ENCODE measurements at regions not wholly inside any gene's neighbourhood (a gene's known extent, or its start where the extent isn't known, plus 50 kb on each side); places are given as distances from the start of the nearest gene placed in this dataset.

- no peaks in the 10 kb centered on the region for H3K36me3 ChIP-seq (ENCODE audit: insufficient read depth)
- no peak overlapping the region for H3K4me3 ChIP-seq (ENCODE audit: low read depth, low read length)
- H3K4me1 ChIP-seq (ENCODE audit: insufficient read depth), result peaks cover under 1% of the 10 kb centered on the region
- H3K27ac ChIP-seq (ENCODE audit: low read depth), result no peak overlapping the region
- DNase-seq (ENCODE audit: extremely low spot score), result no peak
- 85% methylated on average over 3 of the region's 3 CpGs for WGBS
Measured at GRCh38 chr5:74310386-74310785, 330.1 kb downstream of the ENC1 start.

GRCh38 chr5:74309050-74309449 lies 331.5 kb downstream of the ENC1 start:
- H3K36me3 ChIP-seq (ENCODE audit: insufficient read depth), result no peaks in the 10 kb centered on the region
- no peak overlapping the region for H3K4me3 ChIP-seq (ENCODE audit: low read depth, low read length)
- no peak overlapping the region for H3K27ac ChIP-seq (ENCODE audit: low read depth)
- H3K4me1 ChIP-seq (ENCODE audit: insufficient read depth), result no peaks in the 10 kb centered on the region
- no peak for DNase-seq (ENCODE audit: extremely low spot score)

GRCh38 chr5:74306845-74307244 lies 333.7 kb downstream of the ENC1 start:
- Histone ChIP-seq H3K36me3 (ENCODE audit: insufficient read depth) (no peaks in the 10 kb centered on the region), H3K27ac (ENCODE audit: low read depth) (no peak overlapping the region), H3K4me3 (ENCODE audit: low read depth, low read length) (no peak overlapping the region), H3K4me1 (ENCODE audit: insufficient read depth) (no peaks in the 10 kb centered on the region)
- 47% methylated on average over 2 of the region's 2 CpGs for WGBS
- no peak for DNase-seq (ENCODE audit: extremely low spot score)

- Histone ChIP-seq H3K27ac (ENCODE audit: low read depth) (no peak overlapping the region), H3K4me1 (ENCODE audit: insufficient read depth) (no peaks in the 10 kb centered on the region), H3K4me3 (ENCODE audit: low read depth, low read length) (no peak overlapping the region), H3K36me3 (ENCODE audit: insufficient read depth) (no peaks in the 10 kb centered on the region)
- DNase-seq (ENCODE audit: extremely low spot score), result no peak
- 83% methylated on average over 1 of the region's 1 CpG for WGBS
Measured at GRCh38 chr5:74304536-74304935, 336.0 kb downstream of the ENC1 start.

- H3K4me1 ChIP-seq (ENCODE audit: insufficient read depth), result no peaks in the 10 kb centered on the region
- no peak for DNase-seq (ENCODE audit: extremely low spot score)
- 97% methylated on average over 3 of the region's 3 CpGs for WGBS
Measured at GRCh38 chr5:74303578-74303977, 336.9 kb downstream of the ENC1 start.

GRCh38 chr5:74301576-74301975 lies 339.0 kb downstream of the ENC1 start:
- Histone ChIP-seq H3K4me1 (ENCODE audit: insufficient read depth) (no peaks in the 10 kb centered on the region), H3K36me3 (ENCODE audit: insufficient read depth) (no peaks in the 10 kb centered on the region), H3K27ac (ENCODE audit: low read depth) (no peak overlapping the region), H3K4me3 (ENCODE audit: low read depth, low read length) (no peak overlapping the region)
- DNase-seq (ENCODE audit: extremely low spot score), result no peak

More at GRCh38 chr5:74303578-74303977, 336.9 kb downstream of the ENC1 start:
- Histone ChIP-seq H3K36me3 (ENCODE audit: insufficient read depth) (no peaks in the 10 kb centered on the region), H3K4me3 (ENCODE audit: low read depth, low read length) (no peak overlapping the region), H3K27ac (ENCODE audit: low read depth) (no peak overlapping the region)

GRCh38 chr5:74300808-74301389 lies 339.6 kb downstream of the ENC1 start:
- no peaks in the 10 kb centered on the region for H3K36me3 ChIP-seq (ENCODE audit: insufficient read depth)
- no peak for DNase-seq (ENCODE audit: extremely low spot score)
- no peak overlapping the region for H3K4me3 ChIP-seq (ENCODE audit: low read depth, low read length)
- 94% methylated on average over 6 of the region's 6 CpGs for WGBS
- H3K4me1 ChIP-seq (ENCODE audit: insufficient read depth), result no peaks in the 10 kb centered on the region
- no peak overlapping the region for H3K27ac ChIP-seq (ENCODE audit: low read depth)

GRCh38 chr5:74299833-74300232 lies 340.7 kb downstream of the ENC1 start:
- no peak overlapping the region for H3K27ac ChIP-seq (ENCODE audit: low read depth)
- no peak overlapping the region for H3K4me3 ChIP-seq (ENCODE audit: low read depth, low read length)
- WGBS, result 91% methylated on average over 2 of the region's 2 CpGs
- no peaks in the 10 kb centered on the region for H3K36me3 ChIP-seq (ENCODE audit: insufficient read depth)
- DNase-seq (ENCODE audit: extremely low spot score), result no peak
- H3K4me1 ChIP-seq (ENCODE audit: insufficient read depth), result no peaks in the 10 kb centered on the region

- H3K36me3 ChIP-seq (ENCODE audit: insufficient read depth), result no peaks in the 10 kb centered on the region
- no peaks in the 10 kb centered on the region for H3K4me1 ChIP-seq (ENCODE audit: insufficient read depth)
- DNase-seq (ENCODE audit: extremely low spot score), result no peak
- 32% methylated on average over 9 of the region's 9 CpGs for WGBS
- no peak overlapping the region for H3K4me3 ChIP-seq (ENCODE audit: low read depth, low read length)
- H3K27ac ChIP-seq (ENCODE audit: low read depth), result peak overlapping the region; percentile 25
Measured at GRCh38 chr5:74296685-74297408, 343.7 kb downstream of the ENC1 start.

- DNase-seq (ENCODE audit: extremely low spot score), result no peak
- WGBS, result 90% methylated on average over 2 of the region's 2 CpGs
- H3K27ac ChIP-seq (ENCODE audit: low read depth), result no peak overlapping the region
Measured at GRCh38 chr5:74295676-74296075, 344.9 kb downstream of the ENC1 start.

GRCh38 chr5:74295141-74295540 lies 345.4 kb downstream of the ENC1 start:
- 98% methylated on average over 3 of the region's 3 CpGs for WGBS
- Histone ChIP-seq H3K27ac (ENCODE audit: low read depth) (no peak overlapping the region), H3K36me3 (ENCODE audit: insufficient read depth) (no peaks in the 10 kb centered on the region), H3K4me1 (ENCODE audit: insufficient read depth) (no peaks in the 10 kb centered on the region), H3K4me3 (ENCODE audit: low read depth, low read length) (no peak overlapping the region)
- no peak for DNase-seq (ENCODE audit: extremely low spot score)

More at GRCh38 chr5:74295676-74296075, 344.9 kb downstream of the ENC1 start:
- Histone ChIP-seq H3K36me3 (ENCODE audit: insufficient read depth) (no peaks in the 10 kb centered on the region), H3K4me1 (ENCODE audit: insufficient read depth) (no peaks in the 10 kb centered on the region), H3K4me3 (ENCODE audit: low read depth, low read length) (no peak overlapping the region)

GRCh38 chr5:74294231-74294705 lies 346.3 kb downstream of the ENC1 start:
- H3K4me1 ChIP-seq (ENCODE audit: insufficient read depth), result no peaks in the 10 kb centered on the region
- DNase-seq (ENCODE audit: extremely low spot score), result no peak
- WGBS, result 75% methylated on average over 6 of the region's 6 CpGs
- H3K27ac ChIP-seq (ENCODE audit: low read depth), result no peak overlapping the region
- H3K4me3 ChIP-seq (ENCODE audit: low read depth, low read length), result no peak overlapping the region
- no peaks in the 10 kb centered on the region for H3K36me3 ChIP-seq (ENCODE audit: insufficient read depth)

- WGBS, result 75% methylated on average over 5 of the region's 5 CpGs
- Histone ChIP-seq H3K4me1 (ENCODE audit: insufficient read depth) (no peaks in the 10 kb centered on the region), H3K27ac (ENCODE audit: low read depth) (no peak overlapping the region), H3K36me3 (ENCODE audit: insufficient read depth) (no peaks in the 10 kb centered on the region), H3K4me3 (ENCODE audit: low read depth, low read length) (no peak overlapping the region)
- DNase-seq (ENCODE audit: extremely low spot score), result no peak
Measured at GRCh38 chr5:74293182-74293581, 347.3 kb downstream of the ENC1 start.

- 71% methylated on average over 1 of the region's 1 CpG for WGBS
Measured at GRCh38 chr5:74290634-74291241, 349.8 kb downstream of the ENC1 start.

More at GRCh38 chr5:74290634-74291241, 349.8 kb downstream of the ENC1 start:
- no peaks in the 10 kb centered on the region for H3K4me1 ChIP-seq (ENCODE audit: insufficient read depth)
- H3K36me3 ChIP-seq (ENCODE audit: insufficient read depth), result no peaks in the 10 kb centered on the region
- no peak overlapping the region for H3K4me3 ChIP-seq (ENCODE audit: low read depth, low read length)
- H3K27ac ChIP-seq (ENCODE audit: low read depth), result no peak overlapping the region
- no peak for DNase-seq (ENCODE audit: extremely low spot score)
